H9 (cell line): ENCODE measurements at regions not wholly inside any gene's neighbourhood (a gene's known extent, or its start where the extent isn't known, plus 50 kb on each side); places are given as distances from the start of the nearest gene placed in this dataset.

Experiments used
- DNase-seq: peaks from one replicate; pipeline ENCODE4 v3.0.0-alpha.2; 2017
- H2AFZ ChIP-seq: one replicate; pipeline ENCODE4 v1.6.1; 2013; ENCODE audit warnings: mild to moderate bottlenecking, low read length, control low read depth, moderate library complexity
- H2AK5ac ChIP-seq: 2 replicates; pipeline ENCODE4 v1.6.1; 2013; ENCODE audit warnings: low read length, control low read depth, mixed read lengths; ENCODE audit not compliant: insufficient read length
- H2BK120ac ChIP-seq: one replicate; pipeline ENCODE4 v1.6.1; 2013; ENCODE audit warnings: low read depth, mild to moderate bottlenecking, low read length, control low read depth, inconsistent platforms; ENCODE audit not compliant: poor library complexity, severe bottlenecking
- H2BK12ac ChIP-seq: 2 replicates; pipeline ENCODE4 v1.6.1; 2013; ENCODE audit warnings: low read length, control low read depth, mixed read lengths, low read depth; ENCODE audit not compliant: insufficient read length
- H2BK15ac ChIP-seq: 2 replicates; pipeline ENCODE4 v1.6.1; 2013; ENCODE audit warnings: low read depth, low read length, control low read depth
- H2BK20ac ChIP-seq: one replicate; pipeline ENCODE4 v1.6.1; 2013; ENCODE audit warnings: low read depth, mild to moderate bottlenecking, low read length, control low read depth, inconsistent platforms; ENCODE audit not compliant: poor library complexity, severe bottlenecking
- H2BK5ac ChIP-seq: 2 replicates; pipeline ENCODE4 v1.6.1; 2013; ENCODE audit warnings: low read length, control low read depth, mixed read lengths; ENCODE audit not compliant: insufficient read length
- H3K14ac ChIP-seq: 2 replicates; pipeline ENCODE4 v1.6.1; 2013; ENCODE audit warnings: low read length, control low read depth; ENCODE audit not compliant: insufficient read depth
- H3K18ac ChIP-seq: 2 replicates; pipeline ENCODE4 v1.6.1; 2013; ENCODE audit warnings: low read depth, mild to moderate bottlenecking, mixed read lengths, low read length, control low read depth; ENCODE audit not compliant: insufficient read length
- H3K23ac ChIP-seq: 2 replicates; pipeline ENCODE4 v1.6.1; 2013; ENCODE audit warnings: low read length, control low read depth, mixed read lengths, low read depth; ENCODE audit not compliant: insufficient read length
- H3K23me2 ChIP-seq: 2 replicates; pipeline ENCODE4 v1.6.1; 2013; ENCODE audit warnings: low read depth, mild to moderate bottlenecking, mixed read lengths, low read length, control low read depth; ENCODE audit not compliant: insufficient read length, poor library complexity, severe bottlenecking
- H3K27ac ChIP-seq: 2 replicates; pipeline ENCODE4 v1.5.1; 2013; ENCODE audit warnings: low read length, control low read depth, mixed read lengths, low read depth; ENCODE audit not compliant: insufficient read length
- H3K27me3 ChIP-seq: 2 replicates; pipeline ENCODE4 v1.6.1; 2013; ENCODE audit warnings: low read length, control low read depth, inconsistent platforms; ENCODE audit not compliant: insufficient read depth
- H3K4ac ChIP-seq: 2 replicates; pipeline ENCODE4 v1.6.1; 2013; ENCODE audit warnings: low read depth, mild to moderate bottlenecking, control low read depth, inconsistent platforms, low read length, moderate library complexity
- H3K4me1 ChIP-seq: 2 replicates; pipeline ENCODE4 v1.6.1; 2013; ENCODE audit warnings: low read length, control low read depth, inconsistent platforms; ENCODE audit not compliant: insufficient read depth
- H3K4me2 ChIP-seq: 2 replicates; pipeline ENCODE4 v1.6.1; 2013; ENCODE audit warnings: low read length, control low read depth, mixed read lengths; ENCODE audit not compliant: insufficient read length, insufficient read depth
- H3K56ac ChIP-seq: 2 replicates; pipeline ENCODE4 v1.6.1; 2013; ENCODE audit warnings: low read depth, mild to moderate bottlenecking, mixed read lengths, low read length, control low read depth; ENCODE audit not compliant: insufficient read length
- H3K79me1 ChIP-seq: 2 replicates; pipeline ENCODE4 v1.6.1; 2013; ENCODE audit warnings: low read depth, mild to moderate bottlenecking, moderate library complexity, low read length, control low read depth, inconsistent platforms; ENCODE audit not compliant: insufficient read depth, poor library complexity, severe bottlenecking
- H3K79me2 ChIP-seq: 2 replicates; pipeline ENCODE4 v1.6.1; 2013; ENCODE audit warnings: low read length, control low read depth, inconsistent platforms; ENCODE audit not compliant: insufficient read depth
- H3K9ac ChIP-seq: 2 replicates; pipeline ENCODE4 v1.6.1; 2013; ENCODE audit warnings: low read length, control low read depth, mixed read lengths; ENCODE audit not compliant: insufficient read length; ENCODE audit errors: extremely low read depth
- H3K9me3 ChIP-seq: one replicate; pipeline ENCODE4 v1.6.1; 2013; ENCODE audit warnings: low read depth, low read length, inconsistent platforms; ENCODE audit not compliant: control insufficient read depth
- H3T11ph ChIP-seq: one replicate; pipeline ENCODE4 v1.6.1; 2013; ENCODE audit warnings: mild to moderate bottlenecking, low read length, control low read depth, inconsistent platforms
- H4K20me1 ChIP-seq: one replicate; pipeline ENCODE4 v1.6.1; 2013; ENCODE audit not compliant: control insufficient read depth, insufficient read length, insufficient read depth
- H4K5ac ChIP-seq: 2 replicates; pipeline ENCODE4 v1.6.1; 2013; ENCODE audit warnings: low read depth, mild to moderate bottlenecking, mixed read lengths, low read length, control low read depth; ENCODE audit not compliant: insufficient read length
- H4K8ac ChIP-seq: replicated peaks from 2 replicates; pipeline ENCODE4 v1.6.1; 2013; ENCODE audit warnings: low read length, control low read depth, mixed read lengths, low read depth; ENCODE audit not compliant: insufficient read length
- H4K91ac ChIP-seq: 2 replicates; pipeline ENCODE4 v1.6.1; 2013; ENCODE audit warnings: low read depth, mild to moderate bottlenecking, moderate library complexity, mixed read lengths, low read length, control low read depth; ENCODE audit not compliant: insufficient read length
- H3K27ac Mint-ChIP-seq, 3 experiments: 2 replicates in 2 of 3; 3 replicates in 1 of 3; pipeline ENCODE4 v1.8.0; 2020 to 2021; ENCODE audit warnings: mixed read lengths in 3 of 3, mild to moderate bottlenecking in 1 of 3, moderate library complexity in 1 of 3
- H3K27me3 Mint-ChIP-seq: 2 replicates; pipeline ENCODE4 v1.8.0; 2021; ENCODE audit warnings: low read depth, mild to moderate bottlenecking, moderate library complexity, mixed read lengths
- H3K36me3 Mint-ChIP-seq, 3 experiments: 2 replicates in 2 of 3; 3 replicates in 1 of 3; pipeline ENCODE4 v1.8.0; 2020 to 2021; ENCODE audit warnings: low read depth in 3 of 3, mixed read lengths in 3 of 3; ENCODE audit not compliant: insufficient read depth in 1 of 3
- H3K4me1 Mint-ChIP-seq, 2 experiments: 2 replicates each; pipeline ENCODE4 v1.8.0; 2020; ENCODE audit warnings: mixed read lengths in 2 of 2
- H3K4me3 Mint-ChIP-seq, 2 experiments: 2 replicates in 1 of 2; 3 replicates in 1 of 2; pipeline ENCODE4 v1.8.0; 2020 to 2021; ENCODE audit warnings: mild to moderate bottlenecking in 2 of 2, mixed read lengths in 2 of 2, moderate library complexity in 1 of 2
- H3K9me3 Mint-ChIP-seq, 2 experiments: 2 replicates in 1 of 2; 3 replicates in 1 of 2; pipeline ENCODE4 v1.8.0; 2020; ENCODE audit warnings: mild to moderate bottlenecking in 2 of 2, mixed read lengths in 2 of 2, moderate library complexity in 1 of 2
- CTCF ChIP-seq: fragments of 200-600 bp; sonication (generic); conservative IDR thresholded peaks from 3 replicates; pipeline ENCODE4 v1.8.0; 2021; ENCODE audit warnings: antibody characterized with exemption, mild to moderate bottlenecking
- WGBS: extraction: QIAGEN DNeasy Blood & Tissue Kit; methylation state at CpG from one replicate; pipeline ENCODE4 v1.1.7; 2013; ENCODE audit warnings: missing lambda C conversion rate, low lambda C conversion rate, mixed read lengths; ENCODE audit not compliant: insufficient read length; ENCODE audit errors: extremely low coverage; 5-methylcytosine and 5-hydroxymethylcytosine counted together

- no peaks in the 10 kb centered on the region for H3K79me2 ChIP-seq
- no peak overlapping the region; the same call in 1 of the 2 replicates for H3K14ac ChIP-seq
- H3K9me3 ChIP-seq = no peaks in the 10 kb centered on the region
- no peaks in the 10 kb centered on the region for H3K4me1 ChIP-seq
- H2BK5ac ChIP-seq = no peak overlapping the region
- Mint-ChIP-seq H3K36me3 (peaks cover 0 to 6% (median 0%) of the 10 kb centered on the region in 3 experiments; a peak in 2 of 7 replicates), H3K27ac (peak overlapping the region in 1 of 3 experiments; percentile 46; a peak in 1 of 7 replicates), H3K4me3 (no peak overlapping the region), H3K27me3 (no peaks in the 10 kb centered on the region; the same call in 1 of the 2 replicates), H3K4me1 (peaks cover 7 to 9% of the 10 kb centered on the region in 2 experiments; a peak in 3 of 4 replicates), H3K9me3 (peaks cover 6 to 7% of the 10 kb centered on the region in 2 experiments; a peak in 4 of 5 replicates)
- no peak overlapping the region for H2BK12ac ChIP-seq
- no peak overlapping the region for H2BK15ac ChIP-seq
- H4K20me1 ChIP-seq = no peaks in the 10 kb centered on the region
- no peak for TF ChIP-seq CTCF
- H3K56ac ChIP-seq = no peak overlapping the region
- no peaks in the 10 kb centered on the region for H3K27me3 ChIP-seq
- no peak overlapping the region for H3K18ac ChIP-seq
- H4K8ac ChIP-seq = no peak overlapping the region
- H3K23ac ChIP-seq = no peak overlapping the region
- H3T11ph ChIP-seq = no peak overlapping the region
- H3K4ac ChIP-seq = no peak overlapping the region
- H3K9ac ChIP-seq = no peak overlapping the region
- no CpG with 5 or more reads among the region's 15 CpGs for WGBS
- H2BK120ac ChIP-seq = no peak overlapping the region
- no peak overlapping the region for H2AK5ac ChIP-seq
- H2BK20ac ChIP-seq = no peak overlapping the region
- DNase-seq = no peak
- no peak overlapping the region for H2AFZ ChIP-seq
- H3K27ac ChIP-seq = no peak overlapping the region
- H3K23me2 ChIP-seq = no peaks in the 10 kb centered on the region
- H4K5ac ChIP-seq = no peak overlapping the region
- H3K79me1 ChIP-seq = no peaks in the 10 kb centered on the region
- H4K91ac ChIP-seq = no peak overlapping the region
- H3K4me2 ChIP-seq = no peak overlapping the region
These were observed 213.0 kb upstream of the HAAO start for GRCh38 chr2:43005245-43005974.
